SK-N-SH treated with all-trans-retinoic acid at 6 μM for 48 hours (cell line): ENCODE measurements at regions not wholly inside any gene's neighbourhood (a gene's known extent, or its start where the extent isn't known, plus 50 kb on each side); places are given as distances from the start of the nearest gene placed in this dataset.

Experiments used
- ATAC-seq: fragments of 200-7000 bp; cut with Tn5 transposase; 3 replicates; pipeline ENCODE4 v1.9.1; 2020; ENCODE audit warnings: mild to moderate bottlenecking, moderate library complexity
- ARNTL ChIP-seq: fragments of 450-650 bp; formaldehyde crosslinking; IDR thresholded peaks from 2 replicates; pipeline ENCODE4 v1.5.0; 2020; ENCODE audit warnings: low read depth, mild to moderate bottlenecking, moderate library complexity, borderline replicate concordance
- BACH2 ChIP-seq: fragments of 250-450 bp; sonication (Bioruptor Pico); IDR thresholded peaks from 2 replicates; pipeline ENCODE4 v1.9.0; 2021; ENCODE audit warnings: mild to moderate bottlenecking, borderline replicate concordance
- CREB5 ChIP-seq: fragments of 250-450 bp; sonication (Bioruptor Pico); IDR thresholded peaks from 2 replicates; pipeline ENCODE4 v1.5.1; 2020; ENCODE audit warnings: low read depth, mild to moderate bottlenecking, moderate library complexity
- CSDC2 ChIP-seq: fragments of 250-450 bp; sonication (Bioruptor Pico); IDR thresholded peaks from 2 replicates; pipeline ENCODE4 v1.5.0; 2020; ENCODE audit warnings: mild to moderate bottlenecking, moderate library complexity
- CSRNP3 ChIP-seq: fragments of 250-450 bp; sonication (Bioruptor Pico); IDR thresholded peaks from 2 replicates; pipeline ENCODE4 v1.5.1; 2021; ENCODE audit warnings: mild to moderate bottlenecking, moderate library complexity
- ESRRG ChIP-seq: fragments of 250-450 bp; sonication (Bioruptor Pico); IDR thresholded peaks from 2 replicates; pipeline ENCODE4 v1.6.1; 2021; ENCODE audit warnings: mild to moderate bottlenecking
- GLIS3 ChIP-seq: fragments of 250-450 bp; sonication (Bioruptor Pico); IDR thresholded peaks from 2 replicates; pipeline ENCODE4 v1.5.0; 2020; ENCODE audit warnings: mild to moderate bottlenecking, moderate library complexity
- ISL1 ChIP-seq: fragments of 250-450 bp; sonication (Bioruptor Pico); IDR thresholded peaks from 2 replicates; pipeline ENCODE4 v2.1.2; 2022; ENCODE audit warnings: mild to moderate bottlenecking, moderate library complexity
- OSR1 ChIP-seq: fragments of 250-450 bp; sonication (Bioruptor Pico); IDR thresholded peaks from 2 replicates; pipeline ENCODE4 v1.8.0; 2022; ENCODE audit warnings: moderate library complexity, mild to moderate bottlenecking, inconsistent platforms
- PATZ1 ChIP-seq: fragments of 250-450 bp; sonication (Bioruptor Pico); IDR thresholded peaks from 2 replicates; pipeline ENCODE4 v1.8.0; 2020; ENCODE audit warnings: mild to moderate bottlenecking, moderate library complexity, borderline replicate concordance
- POU6F1 ChIP-seq: fragments of 250-450 bp; sonication (Bioruptor Pico); IDR thresholded peaks from 2 replicates; pipeline ENCODE4 v1.8.0; 2021; ENCODE audit warnings: low read depth, mild to moderate bottlenecking, moderate library complexity, borderline replicate concordance
- PPARA ChIP-seq: fragments of 250-450 bp; sonication (Bioruptor Pico); IDR thresholded peaks from 2 replicates; pipeline ENCODE4 v1.5.0; 2020; ENCODE audit warnings: mild to moderate bottlenecking, borderline replicate concordance
- RARB ChIP-seq: fragments of 250-450 bp; sonication (Bioruptor Pico); IDR thresholded peaks from 2 replicates; pipeline ENCODE4 v1.8.0; 2021; ENCODE audit warnings: mild to moderate bottlenecking, moderate library complexity
- SNAI2 ChIP-seq: fragments of 250-450 bp; sonication (Bioruptor Pico); IDR thresholded peaks from 2 replicates; pipeline ENCODE4 v1.5.0; 2020; ENCODE audit warnings: mild to moderate bottlenecking, moderate library complexity
- TCF4 ChIP-seq: fragments of 250-450 bp; sonication (Bioruptor Pico); IDR thresholded peaks from 2 replicates; pipeline ENCODE4 v1.8.0; 2021; ENCODE audit warnings: mild to moderate bottlenecking, moderate library complexity, borderline replicate concordance
- TOX ChIP-seq: fragments of 250-450 bp; sonication (Bioruptor Pico); IDR thresholded peaks from 2 replicates; pipeline ENCODE4 v1.8.0; 2021; ENCODE audit warnings: mild to moderate bottlenecking, moderate library complexity, borderline replicate concordance
- TSHZ2 ChIP-seq: fragments of 250-450 bp; sonication (Bioruptor Pico); IDR thresholded peaks from 2 replicates; pipeline ENCODE4 v1.5.0; 2020; ENCODE audit warnings: mild to moderate bottlenecking, moderate library complexity
- ZC3H10 ChIP-seq: fragments of 250-450 bp; sonication (Bioruptor Pico); IDR thresholded peaks from 2 replicates; pipeline ENCODE4 v1.5.1; 2021; ENCODE audit warnings: mild to moderate bottlenecking, moderate library complexity
- ZFP3 ChIP-seq: fragments of 250-450 bp; sonication (Bioruptor Pico); IDR thresholded peaks from 2 replicates; pipeline ENCODE4 v1.5.0; 2020; ENCODE audit warnings: mild to moderate bottlenecking, moderate library complexity
- ZFP30 ChIP-seq: fragments of 450-650 bp; formaldehyde crosslinking; IDR thresholded peaks from 2 replicates; pipeline ENCODE4 v1.5.0; 2022; ENCODE audit warnings: mild to moderate bottlenecking, moderate library complexity
- ZNF70 ChIP-seq: fragments of 450-650 bp; formaldehyde crosslinking; IDR thresholded peaks from 2 replicates; pipeline ENCODE4 v1.5.0; 2020; ENCODE audit warnings: mild to moderate bottlenecking, moderate library complexity
- ZNF8 ChIP-seq: fragments of 450-650 bp; formaldehyde crosslinking; IDR thresholded peaks from 2 replicates; pipeline ENCODE4 v1.5.0; 2020; ENCODE audit warnings: mild to moderate bottlenecking, moderate library complexity

- no peak for ATAC-seq
- no peak for TF ChIP-seq ZFP3 (CRISPR knock-in tag)
- no peak for TF ChIP-seq ISL1 (CRISPR knock-in tag)
- TF ChIP-seq RARB (CRISPR knock-in tag), result no peak
- no peak for TF ChIP-seq SNAI2 (CRISPR knock-in tag)
- no peak for TF ChIP-seq ESRRG (CRISPR knock-in tag)
- no peak for TF ChIP-seq PPARA (CRISPR knock-in tag)
- TF ChIP-seq ZC3H10, result no peak
- no peak for TF ChIP-seq ZNF8 (CRISPR knock-in tag)
- no peak for TF ChIP-seq CSDC2 (CRISPR knock-in tag)
- TF ChIP-seq OSR1, result no peak
- TF ChIP-seq ARNTL (CRISPR knock-in tag), result no peak
- TF ChIP-seq POU6F1 (CRISPR knock-in tag), result no peak
- no peak for TF ChIP-seq PATZ1 (CRISPR knock-in tag)
- no peak for TF ChIP-seq BACH2 (CRISPR knock-in tag)
- no peak for TF ChIP-seq TOX (CRISPR knock-in tag)
These were observed 576.1 kb downstream of the TMA16 start for GRCh38 chr4:164070625-164071024.

GRCh38 chr4:164081371-164081770 is 586.9 kb downstream of the TMA16 start:
- ATAC-seq, result no peak
- TF ChIP-seq BACH2 (CRISPR knock-in tag), result no peak
- TF ChIP-seq ZNF70 (CRISPR knock-in tag), result no peak
- TF ChIP-seq ARNTL (CRISPR knock-in tag), result no peak
- no peak for TF ChIP-seq CREB5
- TF ChIP-seq ZFP3 (CRISPR knock-in tag), result no peak
- no peak for TF ChIP-seq TOX (CRISPR knock-in tag)
- TF ChIP-seq ZNF8 (CRISPR knock-in tag), result no peak
- no peak for TF ChIP-seq ZC3H10
- TF ChIP-seq PPARA (CRISPR knock-in tag), result no peak
- TF ChIP-seq POU6F1 (CRISPR knock-in tag), result no peak
- no peak for TF ChIP-seq GLIS3 (CRISPR knock-in tag)
- TF ChIP-seq ESRRG (CRISPR knock-in tag), result no peak
- TF ChIP-seq CSDC2 (CRISPR knock-in tag), result no peak
- no peak for TF ChIP-seq TCF4 (CRISPR knock-in tag)
- TF ChIP-seq RARB (CRISPR knock-in tag), result no peak
- TF ChIP-seq SNAI2 (CRISPR knock-in tag), result no peak
- no peak for TF ChIP-seq ZFP30 (CRISPR knock-in tag)
- TF ChIP-seq TSHZ2 (CRISPR knock-in tag), result no peak

- ATAC-seq, result no peak
- no peak for TF ChIP-seq ISL1 (CRISPR knock-in tag)
- TF ChIP-seq GLIS3 (CRISPR knock-in tag), result no peak
- no peak for TF ChIP-seq ESRRG (CRISPR knock-in tag)
- no peak for TF ChIP-seq PATZ1 (CRISPR knock-in tag)
- no peak for TF ChIP-seq CSRNP3
- TF ChIP-seq ZFP3 (CRISPR knock-in tag), result no peak
- no peak for TF ChIP-seq TOX (CRISPR knock-in tag)
These were observed 587.3 kb downstream of the TMA16 start for GRCh38 chr4:164081801-164082200.
